VCaP (cell line): ENCODE measurements at regions not wholly inside any gene's neighbourhood (a gene's known extent, or its start where the extent isn't known, plus 50 kb on each side); places are given as distances from the start of the nearest gene placed in this dataset.

Experiments
- H3K27ac ChIP-seq: fragments of 450-650 bp; 2 replicates; pipeline ENCODE4 v1.5.1; 2017
- TF ChIP-seq, protein P1 (sequence below): fragments of 450-650 bp; conservative IDR thresholded peaks from 2 replicates; pipeline ENCODE4 v1.5.1; 2017; ENCODE audit warnings: mild to moderate bottlenecking, moderate library complexity

DNA sequence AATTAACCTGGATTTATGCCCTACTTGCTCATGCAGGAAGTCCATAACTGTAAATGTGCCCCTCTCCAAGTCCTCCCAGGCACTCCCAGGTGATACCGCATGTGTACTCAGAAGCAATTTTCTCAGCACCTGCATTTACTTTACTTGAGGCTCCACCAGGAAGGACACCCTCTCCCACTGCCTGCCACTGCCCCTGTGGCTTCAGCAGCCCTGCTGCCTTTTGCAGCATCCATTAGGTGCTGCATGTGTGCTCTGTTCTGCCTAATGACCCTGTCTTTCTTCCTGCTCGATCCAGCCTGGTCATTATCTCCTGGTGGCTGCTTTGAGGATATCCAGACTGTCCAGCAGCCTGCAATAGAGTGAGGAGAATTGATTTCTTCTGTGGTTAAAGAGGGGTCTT lies 107.6 kb upstream of the SEMA6D start:
- H3K27ac ChIP-seq, result no peak overlapping the region
- TF ChIP-seq, protein P1, sequence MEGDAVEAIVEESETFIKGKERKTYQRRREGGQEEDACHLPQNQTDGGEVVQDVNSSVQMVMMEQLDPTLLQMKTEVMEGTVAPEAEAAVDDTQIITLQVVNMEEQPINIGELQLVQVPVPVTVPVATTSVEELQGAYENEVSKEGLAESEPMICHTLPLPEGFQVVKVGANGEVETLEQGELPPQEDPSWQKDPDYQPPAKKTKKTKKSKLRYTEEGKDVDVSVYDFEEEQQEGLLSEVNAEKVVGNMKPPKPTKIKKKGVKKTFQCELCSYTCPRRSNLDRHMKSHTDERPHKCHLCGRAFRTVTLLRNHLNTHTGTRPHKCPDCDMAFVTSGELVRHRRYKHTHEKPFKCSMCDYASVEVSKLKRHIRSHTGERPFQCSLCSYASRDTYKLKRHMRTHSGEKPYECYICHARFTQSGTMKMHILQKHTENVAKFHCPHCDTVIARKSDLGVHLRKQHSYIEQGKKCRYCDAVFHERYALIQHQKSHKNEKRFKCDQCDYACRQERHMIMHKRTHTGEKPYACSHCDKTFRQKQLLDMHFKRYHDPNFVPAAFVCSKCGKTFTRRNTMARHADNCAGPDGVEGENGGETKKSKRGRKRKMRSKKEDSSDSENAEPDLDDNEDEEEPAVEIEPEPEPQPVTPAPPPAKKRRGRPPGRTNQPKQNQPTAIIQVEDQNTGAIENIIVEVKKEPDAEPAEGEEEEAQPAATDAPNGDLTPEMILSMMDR, result no peak

DNA sequence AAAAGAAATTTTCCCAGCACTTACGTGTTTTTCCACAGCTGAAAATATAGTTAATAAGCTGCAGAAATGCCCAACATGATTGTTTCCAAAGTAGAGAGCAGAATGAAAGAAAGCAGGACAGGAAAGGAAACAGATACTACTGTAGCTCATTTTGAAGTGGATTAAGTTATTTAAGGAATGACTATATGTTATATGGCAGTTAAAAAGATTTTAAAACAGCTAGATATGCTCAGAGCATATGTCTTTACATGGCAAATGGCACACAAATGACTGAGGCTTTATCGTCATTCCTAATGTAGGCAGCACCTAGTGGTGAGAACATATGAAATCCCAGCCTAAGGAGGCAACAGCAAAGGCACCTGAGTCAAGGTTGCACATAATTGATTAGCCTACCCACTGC lies 106.6 kb upstream of the SEMA6D start:
- TF ChIP-seq, protein P1, result no peak
- no peak overlapping the region for H3K27ac ChIP-seq

DNA sequence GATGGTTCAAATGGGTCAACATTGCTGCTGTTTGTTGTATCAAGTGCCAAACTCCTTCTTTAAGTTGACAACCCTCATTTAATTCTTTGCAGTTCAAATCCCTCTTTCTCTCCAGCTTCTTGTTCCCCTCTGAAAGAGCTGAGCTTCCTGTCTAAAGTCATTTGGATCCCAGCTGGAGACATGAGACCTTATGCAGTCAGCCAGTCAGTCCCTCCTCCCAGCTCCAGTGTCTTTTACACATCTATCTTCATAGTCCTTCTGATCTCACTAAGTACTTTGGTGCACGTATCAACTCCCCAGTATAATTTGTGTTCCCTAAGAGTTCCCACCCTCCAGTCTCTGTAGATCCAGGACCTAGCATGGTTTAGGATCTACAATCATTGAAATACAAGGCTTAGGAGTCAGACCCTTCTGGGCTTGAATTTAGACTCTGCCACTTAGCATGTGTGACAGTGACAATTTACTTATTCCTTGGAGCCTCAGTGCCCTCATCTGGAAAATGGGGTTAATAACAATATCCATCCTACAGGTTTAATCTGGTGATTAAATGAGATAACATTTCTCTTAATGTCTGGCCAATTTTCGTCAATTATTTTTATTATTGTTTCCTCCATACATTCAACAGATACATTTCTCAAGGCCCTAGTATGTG lies 102.8 kb upstream of the SEMA6D start:
- TF ChIP-seq, protein P1, result no peak
- no peak overlapping the region for H3K27ac ChIP-seq

DNA sequence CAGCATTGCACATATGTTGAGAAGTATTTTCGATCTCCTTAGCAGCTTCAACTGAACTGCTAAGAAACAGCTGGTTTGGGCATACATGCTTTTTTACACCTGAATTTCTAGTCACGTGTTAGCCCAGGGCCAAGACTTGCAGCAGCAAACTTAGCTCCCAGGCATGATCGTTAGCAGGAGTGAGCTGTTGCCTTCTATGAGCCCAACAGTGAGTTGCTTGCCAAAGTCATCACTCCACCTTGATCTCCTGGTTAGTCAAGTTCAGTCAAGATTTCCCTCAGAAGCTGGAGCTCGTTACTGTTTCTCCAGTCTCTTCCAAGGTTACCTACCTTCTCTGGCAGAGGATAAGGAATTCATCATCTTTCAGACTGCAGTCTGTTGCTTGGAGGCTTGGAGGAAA lies 100.4 kb upstream of the SEMA6D start:
- TF ChIP-seq, protein P1, result no peak
- no peak overlapping the region for H3K27ac ChIP-seq

DNA sequence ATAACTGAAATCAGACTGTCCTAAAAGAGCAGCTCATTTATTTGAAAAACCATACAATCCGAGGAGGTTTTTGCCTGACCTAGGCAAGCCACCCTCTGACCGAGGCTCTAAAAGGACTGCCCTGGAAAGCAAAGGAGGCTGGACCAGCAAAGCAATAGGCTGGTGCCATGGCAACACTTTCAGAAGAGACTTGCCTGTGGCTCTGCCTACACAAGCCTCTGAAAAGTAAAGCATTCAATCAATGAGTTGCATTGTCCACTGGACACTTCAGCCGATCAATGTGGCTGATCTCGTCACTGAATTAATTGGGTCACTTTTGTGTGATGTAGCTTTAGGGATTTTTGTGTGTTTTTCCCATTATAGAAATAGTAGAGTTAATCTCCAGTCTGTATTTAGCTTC lies 99.1 kb upstream of the SEMA6D start:
- no peak overlapping the region for H3K27ac ChIP-seq
- TF ChIP-seq, protein P1, result no peak

DNA sequence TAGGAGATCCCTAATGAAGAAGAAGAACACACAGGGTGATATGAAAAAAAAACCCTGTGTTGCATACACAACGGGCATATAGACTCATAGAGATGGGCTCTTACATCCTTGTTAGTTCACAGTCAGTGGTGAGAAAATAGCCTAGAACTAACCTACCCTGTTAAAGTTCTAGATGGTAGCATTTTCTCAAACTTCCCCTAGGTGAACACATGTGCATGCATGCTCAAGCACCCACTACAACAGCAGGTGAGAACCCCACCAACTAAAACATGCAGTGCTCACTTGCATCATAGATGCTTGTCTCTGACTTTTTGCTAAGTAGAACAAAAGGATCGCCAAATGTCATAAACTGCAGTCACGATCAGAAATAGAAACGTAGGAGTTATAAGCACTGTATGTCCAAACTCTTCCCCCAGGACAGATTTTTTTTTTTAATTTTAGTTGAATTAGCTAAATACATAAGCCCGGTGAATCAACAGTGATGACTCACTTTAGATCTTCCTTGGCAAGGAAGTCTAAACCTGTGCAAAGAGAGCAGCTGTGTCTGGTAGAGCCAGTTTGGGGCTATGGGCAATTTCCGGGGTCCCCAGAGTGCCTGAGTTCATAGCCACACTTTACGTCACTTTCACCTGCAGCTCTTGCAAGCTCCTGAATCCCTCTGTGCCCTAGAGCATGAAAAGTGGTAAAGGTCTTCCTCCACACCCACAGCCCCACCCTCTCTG lies 96.2 kb upstream of the SEMA6D start:
- H3K27ac ChIP-seq, result no peak overlapping the region

DNA sequence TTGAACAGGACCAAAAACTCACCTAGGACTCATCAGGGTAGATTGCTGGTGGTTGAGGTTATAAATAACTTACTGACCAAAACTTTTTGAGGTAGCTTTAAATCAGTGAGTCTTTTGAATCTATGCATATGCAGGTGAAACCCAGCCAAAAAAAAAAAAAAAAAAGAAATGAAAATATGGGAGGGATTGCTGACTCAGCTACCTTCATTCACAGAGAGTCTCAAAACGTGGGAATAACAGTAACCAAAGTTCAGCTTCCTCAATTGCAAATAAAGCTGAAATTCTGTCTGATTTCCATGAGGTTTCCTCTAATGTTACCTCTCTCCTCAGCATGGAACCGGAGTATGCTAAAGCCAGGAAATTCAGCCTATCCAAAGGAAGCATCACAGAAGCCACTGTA lies 95.2 kb upstream of the SEMA6D start:
- TF ChIP-seq, protein P1, result no peak
- no peak overlapping the region for H3K27ac ChIP-seq

More for the DNA sequence above, 96.2 kb upstream of the SEMA6D start:
- TF ChIP-seq, protein P1, result no peak
